ENCODE measurements at regions not wholly inside any gene's neighbourhood (a gene's known extent, or its start where the extent isn't known, plus 50 kb on each side); places are given as distances from the start of the nearest gene placed in this dataset.
A peak's percentile ranks its signal among the peaks of the same experiment; 100 is the strongest.

- TF ChIP-seq POLR2A (IDR thresholded peaks at IDR 0.05), result no peak
- TF ChIP-seq CTCF (IDR thresholded peaks at IDR 0.05), result no peak
- H3K4me3 ChIP-seq (ENCODE audit: low read depth, poor library complexity, severe bottlenecking), result no peak overlapping the region
- WGBS, 2 donors, result 75 to 78% methylated on average over 3 of the region's 3 CpGs
- DNase-seq (ENCODE audit: low spot score in 2 of 2), result no peak
- intact Hi-C loops (cut with DNase I; ENCODE audit: low total_unique reads), result no loop called here
Measured at GRCh38 chr13:76386321-76386720, 499.9 kb downstream of the KCTD12 start.

DNA sequence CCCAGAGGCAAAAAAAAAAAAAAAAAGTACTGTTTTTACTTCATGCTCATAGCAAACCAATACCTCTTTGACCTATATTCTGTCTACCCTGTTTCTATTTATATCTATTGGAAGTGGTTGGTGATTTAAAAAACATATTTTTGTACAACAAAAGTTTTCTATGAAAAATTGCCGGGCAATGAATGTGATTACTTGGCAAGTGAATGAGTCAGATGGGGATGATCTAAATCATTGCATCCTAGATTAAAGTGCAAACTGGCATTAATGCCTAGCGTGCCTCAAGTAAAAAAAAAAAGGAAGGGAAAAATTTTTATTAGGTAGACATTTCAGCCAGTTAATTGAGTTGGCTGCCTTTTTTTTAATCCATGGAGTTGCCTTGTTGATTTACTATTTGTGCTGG, 500.6 kb downstream of the KCTD12 start:
- no peak overlapping the region for H3K4me3 ChIP-seq (ENCODE audit: low read depth, poor library complexity, severe bottlenecking)
- 54 to 62% methylated on average over 2 of the region's 2 CpGs for WGBS, 2 donors
- TF ChIP-seq CTCF (IDR thresholded peaks at IDR 0.05), result no peak
- no peak for TF ChIP-seq POLR2A (IDR thresholded peaks at IDR 0.05)
- no peak for DNase-seq (ENCODE audit: low spot score in 2 of 2)
- intact Hi-C loops (cut with DNase I; ENCODE audit: low total_unique reads), result no loop called here

- WGBS, 2 donors, result 26 to 35% methylated on average over 2 of the region's 2 CpGs
- H3K4me3 ChIP-seq (ENCODE audit: low read depth, poor library complexity, severe bottlenecking), result no peak overlapping the region
- intact Hi-C loops (cut with DNase I; ENCODE audit: low total_unique reads), result no loop called here
- TF ChIP-seq CTCF (IDR thresholded peaks at IDR 0.05) (no peak), POLR2A (IDR thresholded peaks at IDR 0.05) (no peak)
- peak in 1 of 2 donors; percentile 32 for DNase-seq (ENCODE audit: low spot score in 2 of 2)
Measured at GRCh38 chr13:76383676-76384461, 502.3 kb downstream of the KCTD12 start.

- no peak for TF ChIP-seq POLR2A (IDR thresholded peaks at IDR 0.05)
- TF ChIP-seq CTCF (IDR thresholded peaks at IDR 0.05), result no peak
- no peak for DNase-seq (ENCODE audit: low spot score in 2 of 2)
- WGBS, 2 donors, result 94 to 95% methylated on average over 1 of the region's 1 CpG
- no peak overlapping the region for H3K4me3 ChIP-seq (ENCODE audit: low read depth, poor library complexity, severe bottlenecking)
- intact Hi-C loops (cut with DNase I; ENCODE audit: low total_unique reads), result no loop called here
Measured at GRCh38 chr13:76380446-76381065, 505.6 kb downstream of the KCTD12 start.

- no peak overlapping the region for H3K4me3 ChIP-seq (ENCODE audit: low read depth, poor library complexity, severe bottlenecking)
- 68 to 74% methylated on average over 4 of the region's 4 CpGs for WGBS, 2 donors
- TF ChIP-seq POLR2A (IDR thresholded peaks at IDR 0.05) (no peak), CTCF (IDR thresholded peaks at IDR 0.05) (no peak)
- no peak for DNase-seq (ENCODE audit: low spot score in 2 of 2)
- intact Hi-C loops (cut with DNase I; ENCODE audit: low total_unique reads), result no loop called here
Measured at GRCh38 chr13:76379341-76380105, 506.7 kb downstream of the KCTD12 start.
